Liver (tissue), 7 donors: ENCODE measurements at regions not wholly inside any gene's neighbourhood (a gene's known extent, or its start where the extent isn't known, plus 50 kb on each side); places are given as distances from the start of the nearest gene placed in this dataset.

Source experiments
- DNase-seq: peaks from one replicate; pipeline ENCODE4 v3.0.0-alpha.2; 2017; ENCODE audit warnings: low spot score
- H3K27ac ChIP-seq, 2 donors: one replicate each; pipeline ENCODE4 v1.7.0; 2013; ENCODE audit warnings: inconsistent platforms in 2 of 2, low read length in 2 of 2, control low read depth in 1 of 2, low read depth in 1 of 2, mild to moderate bottlenecking in 1 of 2
- H3K27me3 ChIP-seq, 4 donors: one replicate each; pipeline versions ENCODE4 v1.6.1 to v1.7.0; 2013; ENCODE audit warnings: low read length in 3 of 4, inconsistent platforms in 1 of 4, mild to moderate bottlenecking in 1 of 4, moderate library complexity in 1 of 4; ENCODE audit not compliant: control insufficient read depth in 4 of 4, insufficient read depth in 4 of 4
- H3K36me3 ChIP-seq, 4 donors: one replicate each; pipeline versions ENCODE4 v1.6.1 to v1.7.0; 2013; ENCODE audit warnings: low read length in 3 of 4, mild to moderate bottlenecking in 3 of 4, low read depth in 1 of 4, moderate library complexity in 1 of 4; ENCODE audit not compliant: control insufficient read depth in 4 of 4, insufficient read depth in 3 of 4
- H3K4me1 ChIP-seq, 4 donors: one replicate each; pipeline versions ENCODE4 v1.6.1 to v1.7.0; 2013; ENCODE audit warnings: low read length in 3 of 4, mild to moderate bottlenecking in 3 of 4, moderate library complexity in 1 of 4; ENCODE audit not compliant: control insufficient read depth in 4 of 4, insufficient read depth in 4 of 4
- H3K4me3 ChIP-seq, 3 donors: one replicate each; pipeline versions ENCODE4 v1.6.1 to v1.7.0; 2013; ENCODE audit warnings: low read length in 3 of 3, control low read depth in 1 of 3, low read depth in 1 of 3, mild to moderate bottlenecking in 1 of 3
- H3K9ac ChIP-seq, 2 donors: one replicate each; pipeline ENCODE4 v1.7.0; 2013; ENCODE audit warnings: low read length in 2 of 2, mild to moderate bottlenecking in 2 of 2, moderate library complexity in 2 of 2, control low read depth in 1 of 2, low read depth in 1 of 2
- H3K9me3 ChIP-seq, 4 donors: one replicate each; pipeline versions ENCODE4 v1.6.1 to v1.7.0; 2013; ENCODE audit warnings: low read length in 3 of 4; ENCODE audit not compliant: control insufficient read depth in 4 of 4
- EGR1 ChIP-seq, 2 donors: IDR thresholded peaks; 2 replicates each; pipeline ENCODE4 v1.6.1; 2016 to 2018; ENCODE audit warnings: antibody characterized with exemption in 2 of 2, low read depth in 2 of 2
- FOXA1 ChIP-seq: IDR thresholded peaks from 2 replicates; pipeline ENCODE4 v1.6.1; 2016; ENCODE audit warnings: antibody characterized with exemption
- FOXA2 ChIP-seq: IDR thresholded peaks from 2 replicates; pipeline ENCODE4 v1.6.1; 2016; ENCODE audit warnings: antibody characterized with exemption
- HNF4A ChIP-seq, 2 donors: conservative IDR thresholded peaks; 2 replicates each; pipeline ENCODE4 v1.6.1; 2016; ENCODE audit warnings: antibody characterized with exemption in 2 of 2, mild to moderate bottlenecking in 2 of 2
- HNF4G ChIP-seq: IDR thresholded peaks from 2 replicates; pipeline ENCODE4 v1.6.1; 2016; ENCODE audit warnings: antibody characterized with exemption
- JUND ChIP-seq, 2 donors: IDR thresholded peaks; 2 replicates each; pipeline ENCODE4 v1.6.1; 2016; ENCODE audit warnings: antibody characterized with exemption in 2 of 2
- NR2F2 ChIP-seq: IDR thresholded peaks from 2 replicates; pipeline ENCODE4 v1.6.1; 2016; ENCODE audit warnings: antibody characterized with exemption
- RAD21 ChIP-seq, 2 donors: IDR thresholded peaks; 2 replicates each; pipeline ENCODE4 v1.6.1; 2016; ENCODE audit warnings: antibody characterized with exemption in 2 of 2, mild to moderate bottlenecking in 2 of 2
- RXRA ChIP-seq, 2 donors: IDR thresholded peaks; 2 replicates each; pipeline ENCODE4 v1.6.1; 2017 to 2018; ENCODE audit warnings: antibody characterized with exemption in 2 of 2, mild to moderate bottlenecking in 1 of 2
- SP1 ChIP-seq: IDR thresholded peaks from 2 replicates; pipeline ENCODE4 v1.6.1; 2018; ENCODE audit warnings: antibody characterized with exemption, mild to moderate bottlenecking
- TAF1 ChIP-seq: conservative IDR thresholded peaks from 2 replicates; pipeline ENCODE4 v1.6.1; 2016; ENCODE audit warnings: antibody characterized with exemption, mild to moderate bottlenecking
- TF ChIP-seq, protein P1 (sequence below): IDR thresholded peaks from 2 replicates; pipeline ENCODE4 v1.6.1; 2016; ENCODE audit warnings: antibody characterized with exemption
- TF ChIP-seq, protein P2 (sequence below): IDR thresholded peaks from 2 replicates; pipeline ENCODE4 v1.6.1; 2016; ENCODE audit warnings: antibody characterized with exemption
- TF ChIP-seq, protein P3 (sequence below): fragments of 150-350 bp; IDR thresholded peaks from 2 replicates; pipeline ENCODE4 v1.5.1; 2017; ENCODE audit warnings: improper control_type of control experiment, low read depth, low read length; ENCODE audit not compliant: missing input control
- TF ChIP-seq, protein P4 (sequence below): IDR thresholded peaks from 2 replicates; pipeline ENCODE4 v1.6.1; 2016; ENCODE audit warnings: antibody characterized with exemption
- TF ChIP-seq, protein P5 (sequence below): IDR thresholded peaks from 2 replicates; pipeline ENCODE4 v1.6.1; 2016; ENCODE audit warnings: antibody characterized with exemption, mild to moderate bottlenecking
- donor health status: healthy.
- donor health status: healthy.
- donor health status: healthy.
- donor health status: healthy.

DNA sequence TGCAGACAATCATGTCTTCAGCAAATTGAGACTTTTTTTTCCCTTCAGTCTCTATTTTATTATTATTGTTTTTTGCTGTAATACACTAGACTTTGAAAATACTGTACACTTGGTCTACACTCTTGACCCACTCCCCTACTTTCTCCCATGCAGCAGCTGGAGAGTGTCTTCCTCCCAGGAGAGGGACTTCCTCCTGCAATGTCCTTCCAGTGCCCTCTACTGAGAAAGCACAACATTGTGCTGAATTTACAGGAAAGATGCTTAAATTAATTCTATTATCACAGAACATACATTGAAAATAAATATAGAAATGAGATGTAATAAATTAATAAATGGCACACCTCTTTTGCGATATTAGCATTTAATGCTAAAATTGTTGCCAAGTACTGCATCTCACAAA, 411.3 kb downstream of the CCSER2 start (continued):
- TF ChIP-seq, protein P1, sequence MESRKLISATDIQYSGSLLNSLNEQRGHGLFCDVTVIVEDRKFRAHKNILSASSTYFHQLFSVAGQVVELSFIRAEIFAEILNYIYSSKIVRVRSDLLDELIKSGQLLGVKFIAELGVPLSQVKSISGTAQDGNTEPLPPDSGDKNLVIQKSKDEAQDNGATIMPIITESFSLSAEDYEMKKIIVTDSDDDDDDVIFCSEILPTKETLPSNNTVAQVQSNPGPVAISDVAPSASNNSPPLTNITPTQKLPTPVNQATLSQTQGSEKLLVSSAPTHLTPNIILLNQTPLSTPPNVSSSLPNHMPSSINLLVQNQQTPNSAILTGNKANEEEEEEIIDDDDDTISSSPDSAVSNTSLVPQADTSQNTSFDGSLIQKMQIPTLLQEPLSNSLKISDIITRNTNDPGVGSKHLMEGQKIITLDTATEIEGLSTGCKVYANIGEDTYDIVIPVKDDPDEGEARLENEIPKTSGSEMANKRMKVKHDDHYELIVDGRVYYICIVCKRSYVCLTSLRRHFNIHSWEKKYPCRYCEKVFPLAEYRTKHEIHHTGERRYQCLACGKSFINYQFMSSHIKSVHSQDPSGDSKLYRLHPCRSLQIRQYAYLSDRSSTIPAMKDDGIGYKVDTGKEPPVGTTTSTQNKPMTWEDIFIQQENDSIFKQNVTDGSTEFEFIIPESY: no peak
- TF ChIP-seq RAD21 (IDR thresholded peaks at IDR 0.05) (no peak), JUND (IDR thresholded peaks at IDR 0.05) (no peak), FOXA2 (no peak)

DNA sequence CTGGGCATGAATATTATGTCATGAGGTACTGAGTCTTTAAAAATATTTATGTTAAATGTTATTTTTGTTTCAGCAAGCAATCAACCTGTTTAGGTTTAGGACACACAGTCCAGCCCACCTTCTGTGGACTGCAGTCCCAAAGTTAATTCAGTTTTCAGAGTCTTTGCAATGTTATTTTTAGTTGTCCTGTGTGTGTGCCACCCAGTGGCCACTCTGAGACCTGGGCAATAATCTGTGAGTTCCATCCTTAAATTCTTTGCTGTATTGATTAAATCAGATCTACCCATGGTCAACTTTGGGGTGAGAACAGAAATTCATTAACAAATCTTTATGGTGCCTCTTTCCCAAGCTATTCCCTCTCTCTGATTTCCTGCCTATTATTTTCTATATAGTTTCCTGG, 415.1 kb downstream of the CCSER2 start:
- Histone ChIP-seq H3K4me1 (no peaks in the 10 kb centered on the region), H3K36me3 (no peaks in the 10 kb centered on the region), H3K27me3 (no peaks in the 10 kb centered on the region), H3K9ac (no peak overlapping the region), H3K4me3 (no peak overlapping the region), H3K27ac (no peak overlapping the region), H3K9me3 (no peaks in the 10 kb centered on the region)
- TF ChIP-seq SP1 (no peak), FOXA2 (no peak), RAD21 (IDR thresholded peaks at IDR 0.05) (peak; percentile 65 to 74), HNF4A (conservative IDR thresholded peaks at IDR 0.05) (peak in 1 of 2 donors; percentile 33), NR2F2 (no peak), RXRA (IDR thresholded peaks at IDR 0.05) (no peak), HNF4G (no peak), FOXA1 (no peak), EGR1 (IDR thresholded peaks at IDR 0.05; ENCODE audit: low read depth in 2 of 2) (no peak), TAF1 (no peak), JUND (IDR thresholded peaks at IDR 0.05) (no peak)
- TF ChIP-seq, protein P1: no peak
- TF ChIP-seq, protein P2, sequence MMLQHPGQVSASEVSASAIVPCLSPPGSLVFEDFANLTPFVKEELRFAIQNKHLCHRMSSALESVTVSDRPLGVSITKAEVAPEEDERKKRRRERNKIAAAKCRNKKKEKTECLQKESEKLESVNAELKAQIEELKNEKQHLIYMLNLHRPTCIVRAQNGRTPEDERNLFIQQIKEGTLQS: no peak
- TF ChIP-seq, protein P3, sequence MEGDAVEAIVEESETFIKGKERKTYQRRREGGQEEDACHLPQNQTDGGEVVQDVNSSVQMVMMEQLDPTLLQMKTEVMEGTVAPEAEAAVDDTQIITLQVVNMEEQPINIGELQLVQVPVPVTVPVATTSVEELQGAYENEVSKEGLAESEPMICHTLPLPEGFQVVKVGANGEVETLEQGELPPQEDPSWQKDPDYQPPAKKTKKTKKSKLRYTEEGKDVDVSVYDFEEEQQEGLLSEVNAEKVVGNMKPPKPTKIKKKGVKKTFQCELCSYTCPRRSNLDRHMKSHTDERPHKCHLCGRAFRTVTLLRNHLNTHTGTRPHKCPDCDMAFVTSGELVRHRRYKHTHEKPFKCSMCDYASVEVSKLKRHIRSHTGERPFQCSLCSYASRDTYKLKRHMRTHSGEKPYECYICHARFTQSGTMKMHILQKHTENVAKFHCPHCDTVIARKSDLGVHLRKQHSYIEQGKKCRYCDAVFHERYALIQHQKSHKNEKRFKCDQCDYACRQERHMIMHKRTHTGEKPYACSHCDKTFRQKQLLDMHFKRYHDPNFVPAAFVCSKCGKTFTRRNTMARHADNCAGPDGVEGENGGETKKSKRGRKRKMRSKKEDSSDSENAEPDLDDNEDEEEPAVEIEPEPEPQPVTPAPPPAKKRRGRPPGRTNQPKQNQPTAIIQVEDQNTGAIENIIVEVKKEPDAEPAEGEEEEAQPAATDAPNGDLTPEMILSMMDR: peak; percentile 60
- TF ChIP-seq, protein P4, sequence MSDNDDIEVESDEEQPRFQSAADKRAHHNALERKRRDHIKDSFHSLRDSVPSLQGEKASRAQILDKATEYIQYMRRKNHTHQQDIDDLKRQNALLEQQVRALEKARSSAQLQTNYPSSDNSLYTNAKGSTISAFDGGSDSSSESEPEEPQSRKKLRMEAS: no peak
- TF ChIP-seq, protein P5, sequence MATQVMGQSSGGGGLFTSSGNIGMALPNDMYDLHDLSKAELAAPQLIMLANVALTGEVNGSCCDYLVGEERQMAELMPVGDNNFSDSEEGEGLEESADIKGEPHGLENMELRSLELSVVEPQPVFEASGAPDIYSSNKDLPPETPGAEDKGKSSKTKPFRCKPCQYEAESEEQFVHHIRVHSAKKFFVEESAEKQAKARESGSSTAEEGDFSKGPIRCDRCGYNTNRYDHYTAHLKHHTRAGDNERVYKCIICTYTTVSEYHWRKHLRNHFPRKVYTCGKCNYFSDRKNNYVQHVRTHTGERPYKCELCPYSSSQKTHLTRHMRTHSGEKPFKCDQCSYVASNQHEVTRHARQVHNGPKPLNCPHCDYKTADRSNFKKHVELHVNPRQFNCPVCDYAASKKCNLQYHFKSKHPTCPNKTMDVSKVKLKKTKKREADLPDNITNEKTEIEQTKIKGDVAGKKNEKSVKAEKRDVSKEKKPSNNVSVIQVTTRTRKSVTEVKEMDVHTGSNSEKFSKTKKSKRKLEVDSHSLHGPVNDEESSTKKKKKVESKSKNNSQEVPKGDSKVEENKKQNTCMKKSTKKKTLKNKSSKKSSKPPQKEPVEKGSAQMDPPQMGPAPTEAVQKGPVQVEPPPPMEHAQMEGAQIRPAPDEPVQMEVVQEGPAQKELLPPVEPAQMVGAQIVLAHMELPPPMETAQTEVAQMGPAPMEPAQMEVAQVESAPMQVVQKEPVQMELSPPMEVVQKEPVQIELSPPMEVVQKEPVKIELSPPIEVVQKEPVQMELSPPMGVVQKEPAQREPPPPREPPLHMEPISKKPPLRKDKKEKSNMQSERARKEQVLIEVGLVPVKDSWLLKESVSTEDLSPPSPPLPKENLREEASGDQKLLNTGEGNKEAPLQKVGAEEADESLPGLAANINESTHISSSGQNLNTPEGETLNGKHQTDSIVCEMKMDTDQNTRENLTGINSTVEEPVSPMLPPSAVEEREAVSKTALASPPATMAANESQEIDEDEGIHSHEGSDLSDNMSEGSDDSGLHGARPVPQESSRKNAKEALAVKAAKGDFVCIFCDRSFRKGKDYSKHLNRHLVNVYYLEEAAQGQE: no peak
- no peak for DNase-seq
